Duodenal mucosa (tissue), 2 donors: ENCODE measurements at regions not wholly inside any gene's neighbourhood (a gene's known extent, or its start where the extent isn't known, plus 50 kb on each side); places are given as distances from the start of the nearest gene placed in this dataset.

ENCODE experiments used
- H3K27ac ChIP-seq: one replicate; pipeline ENCODE4 v1.7.0; 2013; ENCODE audit warnings: low read depth, low read length
- H3K27me3 ChIP-seq, 2 donors: one replicate each; pipeline ENCODE4 v1.7.0; 2013; ENCODE audit warnings: low read length in 2 of 2, control low read depth in 1 of 2; ENCODE audit not compliant: insufficient read depth in 2 of 2, control insufficient read depth in 1 of 2
- H3K36me3 ChIP-seq, 2 donors: one replicate each; pipeline ENCODE4 v1.7.0; 2013; ENCODE audit warnings: low read length in 2 of 2, control low read depth in 1 of 2; ENCODE audit not compliant: insufficient read depth in 2 of 2, control insufficient read depth in 1 of 2
- H3K4me1 ChIP-seq, 2 donors: one replicate each; pipeline ENCODE4 v1.7.0; 2013; ENCODE audit warnings: low read length in 2 of 2, control low read depth in 1 of 2; ENCODE audit not compliant: insufficient read depth in 2 of 2, control insufficient read depth in 1 of 2
- H3K4me3 ChIP-seq, 2 donors: one replicate each; pipeline ENCODE4 v1.7.0; 2013; ENCODE audit warnings: low read length in 2 of 2, low read depth in 1 of 2
- H3K9ac ChIP-seq, 2 donors: one replicate each; pipeline ENCODE4 v1.7.0; 2013; ENCODE audit warnings: low read length in 2 of 2, low read depth in 1 of 2
- H3K9me3 ChIP-seq, 2 donors: one replicate each; pipeline ENCODE4 v1.7.0; 2013; ENCODE audit warnings: low read length in 2 of 2, control low read depth in 1 of 2; ENCODE audit not compliant: control insufficient read depth in 1 of 2

- no peaks in the 10 kb centered on the region for H3K27me3 ChIP-seq
- no peak overlapping the region for H3K27ac ChIP-seq
- no peaks in the 10 kb centered on the region for H3K36me3 ChIP-seq
- H3K9me3 ChIP-seq: peaks cover 4 to 10% of the 10 kb centered on the region in 2 donors
- no peak overlapping the region for H3K9ac ChIP-seq
- H3K4me1 ChIP-seq: peaks cover 0 to 4% of the 10 kb centered on the region in 2 donors
- no peak overlapping the region for H3K4me3 ChIP-seq
Observed at GRCh38 chr9:118367383-118367782, 663.2 kb downstream of the TLR4 start.

DNA sequence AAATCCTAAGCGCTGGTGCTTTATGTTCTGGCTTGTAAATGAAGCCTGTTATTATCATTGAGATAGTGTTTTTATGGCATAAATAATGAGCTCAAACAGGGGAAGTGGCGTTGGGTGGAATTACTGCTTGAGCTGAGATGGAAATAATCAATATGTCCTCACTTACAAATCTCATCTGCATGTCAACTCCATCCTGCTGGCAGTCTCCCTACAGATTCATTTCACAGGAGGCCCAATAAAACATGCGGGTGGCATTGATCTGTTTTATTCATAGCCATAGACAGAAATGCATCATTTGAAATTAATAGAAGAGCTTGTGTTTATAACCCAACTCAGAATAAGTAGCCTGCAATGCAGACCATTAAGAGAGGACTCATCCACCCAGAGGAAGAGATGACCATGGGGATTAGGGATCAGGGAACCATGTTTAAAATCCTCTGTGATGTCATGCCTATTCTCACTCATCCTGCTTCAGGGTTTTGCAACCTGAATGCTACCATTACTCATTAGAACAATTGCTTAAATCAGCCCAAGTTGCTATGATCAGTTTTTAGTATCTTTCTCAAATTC, 680.4 kb downstream of the TLR4 start:
- no peak overlapping the region for H3K4me3 ChIP-seq
- H3K9me3 ChIP-seq: no peaks in the 10 kb centered on the region
- H3K27me3 ChIP-seq: no peaks in the 10 kb centered on the region
- H3K4me1 ChIP-seq: no peaks in the 10 kb centered on the region
- no peaks in the 10 kb centered on the region for H3K36me3 ChIP-seq
- H3K27ac ChIP-seq: no peak overlapping the region
- H3K9ac ChIP-seq: no peak overlapping the region

- Histone ChIP-seq H3K9ac (no peak overlapping the region), H3K36me3 (no peaks in the 10 kb centered on the region), H3K4me3 (no peak overlapping the region), H3K9me3 (no peaks in the 10 kb centered on the region), H3K27ac (no peak overlapping the region), H3K27me3 (no peaks in the 10 kb centered on the region), H3K4me1 (no peaks in the 10 kb centered on the region)
Observed at GRCh38 chr9:118395415-118395814, 691.2 kb downstream of the TLR4 start.

GRCh38 chr9:118401546-118401945, 697.3 kb downstream of the TLR4 start:
- Histone ChIP-seq H3K9me3 (no peaks in the 10 kb centered on the region), H3K27me3 (no peaks in the 10 kb centered on the region), H3K27ac (no peak overlapping the region)

DNA sequence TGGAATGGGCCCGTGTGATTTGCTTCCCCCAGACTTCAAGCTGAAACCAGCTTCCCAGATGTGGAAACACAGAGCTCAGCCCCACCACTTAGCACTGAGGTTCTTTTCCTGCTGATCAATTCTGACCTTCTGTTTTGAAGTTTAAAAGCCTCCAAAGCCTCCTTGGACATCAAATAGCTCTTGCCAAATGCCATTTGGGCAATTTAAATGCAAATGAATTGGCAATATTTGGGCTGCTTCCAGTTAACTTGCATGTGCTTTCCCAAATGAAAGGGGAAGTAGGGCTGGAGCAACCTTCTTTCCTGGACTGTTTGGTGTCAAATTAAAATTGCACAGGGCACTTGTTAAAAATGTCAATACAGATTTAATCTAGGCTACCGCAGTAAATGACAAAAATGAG, 710.5 kb downstream of the TLR4 start:
- no peaks in the 10 kb centered on the region for H3K36me3 ChIP-seq
- no peak overlapping the region for H3K27ac ChIP-seq
- H3K9ac ChIP-seq: no peak overlapping the region
- no peak overlapping the region for H3K4me3 ChIP-seq
- H3K4me1 ChIP-seq: no peaks in the 10 kb centered on the region
- H3K27me3 ChIP-seq: no peaks in the 10 kb centered on the region
- H3K9me3 ChIP-seq: no peaks in the 10 kb centered on the region

More at GRCh38 chr9:118401546-118401945, 697.3 kb downstream of the TLR4 start:
- Histone ChIP-seq H3K4me3 (no peak overlapping the region), H3K9ac (no peak overlapping the region), H3K36me3 (no peaks in the 10 kb centered on the region), H3K4me1 (no peaks in the 10 kb centered on the region)

GRCh38 chr9:118418887-118419565, 714.8 kb downstream of the TLR4 start:
- Histone ChIP-seq H3K36me3 (no peaks in the 10 kb centered on the region), H3K4me1 (peaks cover 0 to 11% of the 10 kb centered on the region in 2 donors), H3K27ac (no peak overlapping the region), H3K9me3 (no peaks in the 10 kb centered on the region), H3K27me3 (no peaks in the 10 kb centered on the region), H3K9ac (no peak overlapping the region), H3K4me3 (no peak overlapping the region)

DNA sequence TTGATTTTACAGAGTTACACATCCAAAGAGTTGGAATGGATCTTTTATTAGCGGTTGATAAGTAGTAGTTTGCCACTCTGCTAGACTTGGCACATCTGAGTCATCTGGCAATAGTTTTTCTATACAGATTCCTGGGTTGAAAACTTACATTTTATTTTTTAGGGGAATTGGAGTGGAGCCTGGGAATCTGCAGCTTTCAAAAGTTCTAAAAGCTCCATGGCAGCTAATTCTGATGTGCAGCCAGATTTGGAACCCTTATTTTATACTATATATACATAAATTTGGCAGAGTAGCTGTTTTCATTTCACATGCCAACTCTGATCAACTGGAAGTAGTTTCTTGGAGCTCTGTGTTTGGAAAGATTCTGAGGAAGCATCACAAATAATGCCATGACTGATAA, 715.5 kb downstream of the TLR4 start:
- Histone ChIP-seq H3K9ac (no peak overlapping the region), H3K27me3 (no peaks in the 10 kb centered on the region), H3K27ac (no peak overlapping the region), H3K9me3 (no peaks in the 10 kb centered on the region), H3K4me1 (peaks cover 0 to 11% of the 10 kb centered on the region in 2 donors), H3K4me3 (no peak overlapping the region), H3K36me3 (no peaks in the 10 kb centered on the region)

DNA sequence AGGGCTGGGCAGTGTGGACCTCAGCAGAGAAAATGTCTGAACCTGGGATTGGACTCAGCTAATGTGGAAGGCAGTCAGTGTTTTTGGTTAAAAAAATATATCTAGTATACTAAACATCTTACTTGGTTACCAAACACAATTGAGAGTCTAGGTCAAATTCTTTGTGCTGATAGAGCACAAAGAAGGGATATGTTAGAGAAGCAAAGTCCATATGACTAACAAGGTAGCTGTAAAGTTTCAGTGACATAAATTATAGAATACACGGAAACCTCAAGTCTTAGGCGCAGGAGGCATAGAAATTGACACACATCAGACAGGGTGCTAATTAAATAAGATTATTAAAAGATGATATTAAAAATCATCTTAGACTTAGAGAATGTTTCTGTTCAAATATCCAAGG, 718.3 kb downstream of the TLR4 start:
- Histone ChIP-seq H3K4me3 (no peak overlapping the region), H3K36me3 (no peaks in the 10 kb centered on the region), H3K4me1 (peaks cover 0 to 11% of the 10 kb centered on the region in 2 donors), H3K9me3 (no peaks in the 10 kb centered on the region), H3K27me3 (no peaks in the 10 kb centered on the region), H3K27ac (no peak overlapping the region), H3K9ac (no peak overlapping the region)

DNA sequence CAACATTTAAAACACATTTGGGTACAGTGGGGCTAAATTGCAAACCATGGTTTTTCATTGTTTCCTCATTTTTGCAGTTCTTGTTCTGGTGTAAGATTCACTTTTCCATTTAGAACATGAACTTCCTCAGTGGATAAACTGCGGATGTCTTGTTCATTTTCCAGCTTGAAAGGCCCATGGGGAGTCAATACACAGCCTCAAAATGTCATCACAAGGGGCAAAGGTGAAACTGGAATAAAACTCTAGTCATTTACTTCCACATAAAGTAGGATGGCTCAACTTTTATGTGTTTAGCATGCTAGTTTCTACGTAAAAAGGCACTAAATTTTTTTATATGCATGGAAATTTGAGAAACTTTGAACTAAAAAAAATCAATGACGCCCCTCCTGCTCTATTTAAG, 718.8 kb downstream of the TLR4 start:
- Histone ChIP-seq H3K4me1 (peaks cover 0 to 11% of the 10 kb centered on the region in 2 donors), H3K36me3 (no peaks in the 10 kb centered on the region), H3K9me3 (no peaks in the 10 kb centered on the region), H3K27ac (no peak overlapping the region), H3K9ac (no peak overlapping the region), H3K27me3 (no peaks in the 10 kb centered on the region), H3K4me3 (no peak overlapping the region)

- H3K36me3 ChIP-seq: no peaks in the 10 kb centered on the region
- H3K9me3 ChIP-seq: no peaks in the 10 kb centered on the region
- H3K4me1 ChIP-seq: peaks cover 0 to 11% of the 10 kb centered on the region in 2 donors
- H3K27me3 ChIP-seq: no peaks in the 10 kb centered on the region
- H3K4me3 ChIP-seq: no peak overlapping the region
- no peak overlapping the region for H3K9ac ChIP-seq
- H3K27ac ChIP-seq: no peak overlapping the region
Observed at GRCh38 chr9:118423721-118424120, 719.5 kb downstream of the TLR4 start.
